PC-3 (cell line): ENCODE measurements at regions not wholly inside any gene's neighbourhood (a gene's known extent, or its start where the extent isn't known, plus 50 kb on each side); places are given as distances from the start of the nearest gene placed in this dataset.

Experiments
- CTCF ChIP-seq: fragments of 300-600 bp; sonication (generic); conservative IDR thresholded peaks from 2 replicates; pipeline ENCODE4 v1.5.1; 2017; ENCODE audit warnings: antibody characterized with exemption, low read depth, mild to moderate bottlenecking, low read length
- EZH2 ChIP-seq: fragments of 300-600 bp; sonication (generic); IDR thresholded peaks from one replicate; pipeline ENCODE4 v1.6.1; 2017; ENCODE audit warnings: antibody characterized with exemption, mild to moderate bottlenecking, low read length; ENCODE audit not compliant: unreplicated experiment
- EZH2phosphoT487 ChIP-seq: fragments of 300-600 bp; sonication (generic); IDR thresholded peaks from 2 replicates; pipeline ENCODE4 v1.6.1; 2018; ENCODE audit warnings: mild to moderate bottlenecking, antibody characterized with exemption, low read length, borderline replicate concordance

- TF ChIP-seq EZH2 (no peak), CTCF (no peak), EZH2phosphoT487 (no peak)
These were observed 406.5 kb upstream of the SEMA3D start for GRCh38 chr7:85593355-85593754.
